Glutamatergic neuron (in vitro differentiated cells): ENCODE measurements at regions not wholly inside any gene's neighbourhood (a gene's known extent, or its start where the extent isn't known, plus 50 kb on each side); places are given as distances from the start of the nearest gene placed in this dataset.
"Not testable (repeated sequence)": the region's sequence is repeated elsewhere in the genome, so short reads cannot be mapped to it uniquely, and the experiment has no call there.

Experiments used
- DNase-seq: peaks from one replicate; pipeline ENCODE4 v3.0.0; 2022
- H3K27ac Mint-ChIP-seq: one replicate; pipeline ENCODE4 v1.8.0; 2020; ENCODE audit warnings: mild to moderate bottlenecking, mixed read lengths, inconsistent platforms; ENCODE audit not compliant: unreplicated experiment
- H3K27me3 Mint-ChIP-seq: one replicate; pipeline ENCODE4 v1.8.0; 2020; ENCODE audit warnings: mild to moderate bottlenecking, moderate library complexity, mixed read lengths, inconsistent platforms; ENCODE audit not compliant: unreplicated experiment
- H3K36me3 Mint-ChIP-seq: one replicate; pipeline ENCODE4 v1.8.0; 2020; ENCODE audit warnings: mild to moderate bottlenecking, mixed read lengths, inconsistent platforms; ENCODE audit not compliant: unreplicated experiment
- H3K4me1 Mint-ChIP-seq: one replicate; pipeline ENCODE4 v1.8.0; 2020; ENCODE audit warnings: mild to moderate bottlenecking, low read depth, mixed read lengths, inconsistent platforms; ENCODE audit not compliant: unreplicated experiment
- H3K4me3 Mint-ChIP-seq: one replicate; pipeline ENCODE4 v1.8.0; 2020; ENCODE audit warnings: mild to moderate bottlenecking, mixed read lengths, inconsistent platforms; ENCODE audit not compliant: unreplicated experiment
- H3K9me3 Mint-ChIP-seq: one replicate; pipeline ENCODE4 v1.8.0; 2020; ENCODE audit warnings: mild to moderate bottlenecking, moderate library complexity, mixed read lengths, inconsistent platforms; ENCODE audit not compliant: unreplicated experiment
- TF ChIP-seq, protein P1 (sequence below): fragments of 200-600 bp; sonication (generic); IDR thresholded peaks from one replicate; pipeline ENCODE4 v1.5.0; 2021; ENCODE audit not compliant: partially characterized antibody, unreplicated experiment

- not testable (repeated sequence) for H3K27ac Mint-ChIP-seq
These were observed 208.5 kb downstream of the SPIN4 start for GRCh38 chrX:63142588-63142987.

GRCh38 chrX:63135859-63136258 is 215.3 kb downstream of the SPIN4 start:
- not testable (repeated sequence) for DNase-seq, H3K4me3 Mint-ChIP-seq, H3K4me1 Mint-ChIP-seq

More at GRCh38 chrX:63142588-63142987, 208.5 kb downstream of the SPIN4 start:
- not testable (repeated sequence) for H3K9me3 Mint-ChIP-seq, H3K27me3 Mint-ChIP-seq, H3K4me1 Mint-ChIP-seq, H3K4me3 Mint-ChIP-seq, H3K36me3 Mint-ChIP-seq, DNase-seq

GRCh38 chrX:63128509-63128908 is 222.6 kb downstream of the SPIN4 start:
- TF ChIP-seq, protein P1, sequence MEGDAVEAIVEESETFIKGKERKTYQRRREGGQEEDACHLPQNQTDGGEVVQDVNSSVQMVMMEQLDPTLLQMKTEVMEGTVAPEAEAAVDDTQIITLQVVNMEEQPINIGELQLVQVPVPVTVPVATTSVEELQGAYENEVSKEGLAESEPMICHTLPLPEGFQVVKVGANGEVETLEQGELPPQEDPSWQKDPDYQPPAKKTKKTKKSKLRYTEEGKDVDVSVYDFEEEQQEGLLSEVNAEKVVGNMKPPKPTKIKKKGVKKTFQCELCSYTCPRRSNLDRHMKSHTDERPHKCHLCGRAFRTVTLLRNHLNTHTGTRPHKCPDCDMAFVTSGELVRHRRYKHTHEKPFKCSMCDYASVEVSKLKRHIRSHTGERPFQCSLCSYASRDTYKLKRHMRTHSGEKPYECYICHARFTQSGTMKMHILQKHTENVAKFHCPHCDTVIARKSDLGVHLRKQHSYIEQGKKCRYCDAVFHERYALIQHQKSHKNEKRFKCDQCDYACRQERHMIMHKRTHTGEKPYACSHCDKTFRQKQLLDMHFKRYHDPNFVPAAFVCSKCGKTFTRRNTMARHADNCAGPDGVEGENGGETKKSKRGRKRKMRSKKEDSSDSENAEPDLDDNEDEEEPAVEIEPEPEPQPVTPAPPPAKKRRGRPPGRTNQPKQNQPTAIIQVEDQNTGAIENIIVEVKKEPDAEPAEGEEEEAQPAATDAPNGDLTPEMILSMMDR, result peak; percentile 11
- Mint-ChIP-seq H3K4me1 (no peaks in the 10 kb centered on the region), H3K27me3 (no peaks in the 10 kb centered on the region), H3K36me3 (no peaks in the 10 kb centered on the region), H3K9me3 (no peaks in the 10 kb centered on the region), H3K4me3 (no peak overlapping the region), H3K27ac (no peak overlapping the region)
- DNase-seq, result peak; percentile 11

More at GRCh38 chrX:63135859-63136258, 215.3 kb downstream of the SPIN4 start:
- not testable (repeated sequence) for H3K36me3 Mint-ChIP-seq, H3K9me3 Mint-ChIP-seq, H3K27ac Mint-ChIP-seq, H3K27me3 Mint-ChIP-seq

DNA sequence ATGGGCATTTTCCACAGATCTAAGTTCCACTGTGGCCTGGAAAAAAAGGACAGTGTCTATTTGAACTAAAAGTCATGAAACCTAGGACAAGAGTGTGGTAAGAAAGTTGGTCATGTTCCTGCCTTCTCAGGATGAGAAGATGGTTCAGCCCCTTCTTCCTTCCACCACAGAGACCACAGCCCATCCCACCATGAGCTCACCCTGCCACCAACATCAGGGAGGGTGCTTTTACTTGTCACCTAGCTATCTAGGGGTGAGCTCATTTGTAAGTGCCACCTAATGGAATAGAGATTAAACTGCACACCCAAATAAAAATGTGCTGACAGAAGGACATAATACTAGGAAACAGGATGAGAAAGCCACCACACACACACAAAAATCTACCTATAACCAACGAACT is 235.9 kb downstream of the SPIN4 start:
- Mint-ChIP-seq H3K4me3 (no peak overlapping the region), H3K27ac (no peak overlapping the region), H3K36me3 (no peaks in the 10 kb centered on the region), H3K4me1 (no peaks in the 10 kb centered on the region), H3K27me3 (no peaks in the 10 kb centered on the region), H3K9me3 (peaks cover 2% of the 10 kb centered on the region)
- TF ChIP-seq, protein P1, result no peak
- DNase-seq, result no peak

DNA sequence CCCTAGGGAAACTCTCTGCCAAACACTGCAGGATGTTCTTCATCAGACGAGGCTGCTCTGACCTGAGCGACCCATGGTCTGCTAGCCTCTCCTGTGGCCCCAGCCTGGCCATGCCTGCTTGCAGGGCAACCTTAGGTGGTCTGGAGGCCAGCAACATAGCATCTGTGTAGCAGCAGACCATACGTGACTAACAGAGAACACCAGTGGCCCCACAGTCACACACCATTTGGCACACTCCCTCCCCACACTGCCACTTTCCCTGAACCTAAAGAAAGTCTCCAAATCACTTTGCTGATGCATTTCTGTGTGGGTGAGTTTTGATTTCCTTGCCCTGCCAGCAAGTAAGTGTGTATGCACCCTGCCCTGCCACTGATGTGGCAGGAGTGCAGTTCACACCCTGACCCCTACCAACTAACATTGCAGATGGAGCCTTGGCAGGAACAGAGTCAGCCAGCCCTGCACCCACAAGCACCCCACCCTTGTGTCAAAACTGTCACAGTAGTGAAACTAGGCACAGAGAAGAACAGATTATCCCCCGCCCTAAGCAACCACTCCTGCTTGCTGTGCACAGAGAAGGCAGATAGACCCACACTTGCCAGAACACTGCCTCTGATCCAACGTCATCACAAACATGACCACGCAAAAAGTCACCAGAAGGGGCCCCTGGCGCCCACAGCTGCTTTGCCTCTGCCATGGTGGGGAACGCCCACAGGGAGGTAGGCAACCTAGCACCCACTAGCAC is 249.1 kb downstream of the SPIN4 start:
- H3K36me3 Mint-ChIP-seq, result no peaks in the 10 kb centered on the region
- H3K4me1 Mint-ChIP-seq, result no peaks in the 10 kb centered on the region
- no peaks in the 10 kb centered on the region for H3K27me3 Mint-ChIP-seq
- TF ChIP-seq, protein P1, result no peak
- H3K9me3 Mint-ChIP-seq, result peaks cover 11% of the 10 kb centered on the region
- H3K27ac Mint-ChIP-seq, result no peak overlapping the region
- no peak overlapping the region for H3K4me3 Mint-ChIP-seq
- no peak for DNase-seq

DNA sequence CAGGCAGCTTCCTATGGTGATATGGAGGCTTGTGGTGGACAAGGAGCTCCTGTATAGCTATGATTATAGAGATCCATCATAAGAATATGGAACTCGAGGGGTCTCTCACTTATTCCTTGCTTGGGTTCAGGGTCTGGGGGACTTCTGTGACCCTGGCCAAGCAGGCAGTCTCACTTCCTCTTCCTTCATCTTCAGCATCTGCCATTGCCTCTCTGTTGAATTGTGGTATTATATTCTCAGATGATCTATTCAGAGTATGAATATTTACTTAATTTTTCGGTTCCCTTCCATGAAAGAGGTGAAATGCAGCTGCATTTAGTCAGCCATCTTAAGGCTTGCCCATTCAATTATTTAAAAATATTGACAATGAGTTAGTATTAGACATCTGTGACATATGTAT is 292.9 kb downstream of the SPIN4 start:
- no peaks in the 10 kb centered on the region for H3K27me3 Mint-ChIP-seq

More for the DNA sequence above, 292.9 kb downstream of the SPIN4 start:
- no peak overlapping the region for H3K27ac Mint-ChIP-seq
- TF ChIP-seq, protein P1, result no peak
- no peak for DNase-seq
- H3K36me3 Mint-ChIP-seq, result no peaks in the 10 kb centered on the region
- no peaks in the 10 kb centered on the region for H3K4me1 Mint-ChIP-seq
- no peak overlapping the region for H3K4me3 Mint-ChIP-seq
- H3K9me3 Mint-ChIP-seq, result peaks cover 3% of the 10 kb centered on the region
